ENCODE measurements at regions not wholly inside any gene's neighbourhood (a gene's known extent, or its start where the extent isn't known, plus 50 kb on each side); places are given as distances from the start of the nearest gene placed in this dataset.
"Not testable (repeated sequence)": the region's sequence is repeated elsewhere in the genome, so short reads cannot be mapped to it uniquely, and the experiment has no call there.

- TF ChIP-seq, protein P1, sequence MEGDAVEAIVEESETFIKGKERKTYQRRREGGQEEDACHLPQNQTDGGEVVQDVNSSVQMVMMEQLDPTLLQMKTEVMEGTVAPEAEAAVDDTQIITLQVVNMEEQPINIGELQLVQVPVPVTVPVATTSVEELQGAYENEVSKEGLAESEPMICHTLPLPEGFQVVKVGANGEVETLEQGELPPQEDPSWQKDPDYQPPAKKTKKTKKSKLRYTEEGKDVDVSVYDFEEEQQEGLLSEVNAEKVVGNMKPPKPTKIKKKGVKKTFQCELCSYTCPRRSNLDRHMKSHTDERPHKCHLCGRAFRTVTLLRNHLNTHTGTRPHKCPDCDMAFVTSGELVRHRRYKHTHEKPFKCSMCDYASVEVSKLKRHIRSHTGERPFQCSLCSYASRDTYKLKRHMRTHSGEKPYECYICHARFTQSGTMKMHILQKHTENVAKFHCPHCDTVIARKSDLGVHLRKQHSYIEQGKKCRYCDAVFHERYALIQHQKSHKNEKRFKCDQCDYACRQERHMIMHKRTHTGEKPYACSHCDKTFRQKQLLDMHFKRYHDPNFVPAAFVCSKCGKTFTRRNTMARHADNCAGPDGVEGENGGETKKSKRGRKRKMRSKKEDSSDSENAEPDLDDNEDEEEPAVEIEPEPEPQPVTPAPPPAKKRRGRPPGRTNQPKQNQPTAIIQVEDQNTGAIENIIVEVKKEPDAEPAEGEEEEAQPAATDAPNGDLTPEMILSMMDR (IDR thresholded peaks at IDR 0.05): no peak
- no peak overlapping the region for H3K27ac ChIP-seq
- no peak for DNase-seq (ENCODE audit: low spot score)
- no peak overlapping the region for H3K4me3 ChIP-seq
Measured at GRCh38 chr5:89827359-89827758, 582.2 kb downstream of the CETN3 start.

DNA sequence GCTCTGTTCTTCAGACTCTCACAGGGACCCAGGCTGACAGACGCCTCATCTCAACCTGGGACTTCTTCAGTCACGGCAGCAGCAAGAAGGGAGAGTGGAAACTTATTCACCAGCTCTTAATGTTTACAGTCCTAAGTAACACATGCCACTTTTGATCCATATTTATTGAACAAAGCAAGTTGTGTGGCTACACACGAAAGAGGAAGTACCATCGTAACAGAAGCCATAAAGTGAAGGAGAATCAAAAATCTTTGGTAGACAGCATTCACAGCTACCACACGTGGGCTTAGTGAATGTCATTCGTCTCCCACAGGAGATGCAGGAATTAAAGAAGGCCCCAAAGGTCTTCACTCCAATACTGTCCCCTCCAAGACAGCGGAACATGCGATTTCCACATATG is 582.6 kb downstream of the CETN3 start:
- TF ChIP-seq, protein P1 (IDR thresholded peaks at IDR 0.05): no peak
- Histone ChIP-seq H3K4me3 (no peak overlapping the region), H3K27ac (no peak overlapping the region)
- DNase-seq (ENCODE audit: low spot score): no peak

DNA sequence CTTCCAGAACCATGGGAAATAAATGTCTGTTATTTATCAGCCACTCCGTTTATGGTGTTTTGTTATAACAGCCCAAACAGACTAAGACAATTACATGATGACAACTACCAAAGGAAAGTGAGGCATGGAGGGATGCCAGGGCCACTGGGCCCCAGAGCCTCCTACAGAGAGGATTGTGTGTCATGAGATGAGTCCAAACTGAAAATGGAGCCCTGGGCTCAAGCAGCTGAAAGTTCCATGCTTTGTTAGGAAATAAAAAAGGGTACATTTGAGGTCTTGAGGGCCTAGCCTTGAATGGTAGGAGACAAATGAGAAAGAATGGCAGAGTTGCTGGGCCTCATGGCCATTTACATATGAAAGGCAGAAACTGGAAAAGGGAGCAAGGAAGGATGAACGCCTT is 586.5 kb downstream of the CETN3 start:
- no peak for DNase-seq (ENCODE audit: low spot score)
- Histone ChIP-seq H3K27ac (no peak overlapping the region), H3K4me3 (no peak overlapping the region)
- TF ChIP-seq, protein P1 (IDR thresholded peaks at IDR 0.05): no peak

- TF ChIP-seq, protein P1 (IDR thresholded peaks at IDR 0.05): no peak
- no peak for DNase-seq (ENCODE audit: low spot score)
- Histone ChIP-seq H3K4me3 (no peak overlapping the region), H3K27ac (no peak overlapping the region)
Measured at GRCh38 chr5:89817841-89818240, 591.7 kb downstream of the CETN3 start.

DNA sequence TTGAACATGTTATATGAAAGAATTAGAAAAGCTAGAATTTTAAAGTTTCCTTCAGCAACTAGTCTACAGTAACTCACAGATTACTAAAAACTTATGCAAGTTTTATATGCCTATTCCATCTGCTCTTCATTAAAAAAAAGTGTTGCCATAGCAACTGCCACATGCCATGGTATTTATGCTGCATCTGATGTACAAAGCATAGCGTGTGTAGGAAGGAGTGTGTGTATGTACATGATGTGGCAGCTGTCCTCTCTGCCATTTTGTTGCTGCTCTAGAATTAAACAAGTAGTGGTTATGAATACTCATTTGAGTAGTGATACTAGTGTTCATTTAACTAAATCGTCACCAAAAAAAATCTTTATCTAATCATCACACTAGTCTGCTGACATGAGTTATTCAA is 593.5 kb downstream of the CETN3 start:
- Histone ChIP-seq H3K4me3 (no peak overlapping the region), H3K27ac (no peak overlapping the region)
- TF ChIP-seq, protein P1 (IDR thresholded peaks at IDR 0.05): no peak
- DNase-seq (ENCODE audit: low spot score): no peak

DNA sequence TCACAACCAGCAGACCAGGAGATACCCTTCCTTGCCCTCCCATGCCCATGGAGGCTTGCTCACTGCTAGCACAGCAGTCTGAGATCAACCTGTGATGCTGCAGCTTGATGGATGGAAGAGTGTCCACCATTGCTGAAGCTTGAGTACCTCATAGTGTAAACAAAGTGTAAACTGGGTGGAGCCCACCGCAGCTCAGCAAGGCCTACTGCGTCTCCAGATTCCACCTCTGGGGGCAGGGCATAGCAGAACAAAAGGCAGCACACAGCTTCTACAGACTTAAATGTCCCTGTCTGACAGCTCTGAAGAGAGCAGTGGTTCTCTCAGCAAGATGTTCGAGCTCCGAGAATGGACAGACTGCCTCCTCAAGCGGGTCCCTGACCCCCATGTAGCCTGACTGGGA is 608.8 kb downstream of the CETN3 start:
- not testable (repeated sequence) for H3K27ac ChIP-seq; H3K4me3 ChIP-seq; DNase-seq (ENCODE audit: low spot score)

GRCh38 chr5:89794504-89794903 is 615.1 kb downstream of the CETN3 start:
- not testable (repeated sequence) for H3K4me3 ChIP-seq; DNase-seq (ENCODE audit: low spot score); H3K27ac ChIP-seq

- H3K4me3 ChIP-seq; H3K27ac ChIP-seq; DNase-seq (ENCODE audit: low spot score): not testable (repeated sequence)
Measured at GRCh38 chr5:89779734-89780133, 629.8 kb downstream of the CETN3 start.

GRCh38 chr5:89777758-89778157 is 631.8 kb downstream of the CETN3 start:
- no peak overlapping the region for H3K27ac ChIP-seq
- no peak for DNase-seq (ENCODE audit: low spot score)
- TF ChIP-seq, protein P1 (IDR thresholded peaks at IDR 0.05): no peak
- H3K4me3 ChIP-seq: no peak overlapping the region
